ENCODE measurements at regions not wholly inside any gene's neighbourhood (a gene's known extent, or its start where the extent isn't known, plus 50 kb on each side); places are given as distances from the start of the nearest gene placed in this dataset.

DNA sequence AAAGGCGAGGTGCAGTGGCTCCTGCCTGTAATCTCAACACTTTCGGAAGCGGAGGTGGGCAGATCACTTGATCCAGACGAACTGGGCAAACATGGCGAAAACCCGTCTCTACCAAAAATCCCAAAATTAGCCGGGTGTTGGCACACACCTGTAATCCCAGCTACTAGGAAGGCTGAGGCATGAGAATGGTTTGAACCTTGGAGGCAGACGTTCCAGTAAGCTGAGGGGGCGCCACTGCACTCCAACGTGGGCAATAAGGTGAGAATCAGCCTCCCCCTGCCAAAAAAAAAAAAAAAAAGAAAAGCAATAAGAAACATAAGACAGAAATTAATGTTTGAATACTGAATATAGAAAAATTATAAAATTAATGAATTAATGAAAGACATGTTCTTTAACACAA lies 928.7 kb downstream of the LRFN5 start:
- CTCF ChIA-PET = interaction anchor here (0.6 kb wide), 1 partner anchor 357 kb away, joined by 21 read pairs; no protein-coding TSS in a partner anchor
- no peak for ATAC-seq
- peak overlapping the region; percentile 34 to 56 for H3K4me3 ChIP-seq (ENCODE audit: low read depth in 2 of 2, low read length in 2 of 2)

DNA sequence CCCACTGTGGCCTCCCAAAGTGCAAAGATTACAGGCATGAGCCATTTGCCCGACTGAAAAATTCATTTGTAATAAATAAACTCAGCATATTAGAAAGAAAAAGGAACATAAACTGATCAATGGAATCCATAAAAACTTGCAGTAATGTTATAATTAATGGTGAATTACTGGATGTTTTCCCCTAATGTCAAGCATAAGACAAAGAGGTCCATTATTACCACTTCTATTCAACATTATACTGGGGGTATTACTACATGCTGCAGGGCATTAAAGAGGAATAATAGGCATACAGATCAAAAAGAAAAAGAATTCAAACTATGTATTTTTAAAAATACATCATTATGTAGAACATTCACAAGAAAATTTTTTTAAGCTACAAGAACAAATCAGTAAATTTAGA lies 926.8 kb downstream of the LRFN5 start:
- CTCF ChIA-PET = no interaction called here
- intact Hi-C loops (cut with micrococcal nuclease; ENCODE audit: unreplicated experiment) = no loop called here
- DNase-seq (ENCODE audit: low read depth, low spot score) (no peak), ATAC-seq (no peak)
- Histone ChIP-seq H3K4me1 (ENCODE audit: control insufficient read depth, insufficient read depth, low read length) (no peaks in the 10 kb centered on the region), H3K27me3 (ENCODE audit: control insufficient read depth, insufficient read depth, low read length) (no peaks in the 10 kb centered on the region), H3K9me3 (ENCODE audit: control insufficient read depth, insufficient read depth, low read depth, low read length) (no peaks in the 10 kb centered on the region), H3K27ac (ENCODE audit: low read length) (no peak overlapping the region), H3K4me3 (ENCODE audit: low read depth in 2 of 2, low read length in 2 of 2) (no peak overlapping the region), H3K36me3 (ENCODE audit: control insufficient read depth, insufficient read depth, low read length) (no peaks in the 10 kb centered on the region)
- in situ Hi-C loops (cut with HindIII; ENCODE audit: low pct_unique_long_range_greater_than_20kb, low sequenced_read_pairs) = no loop called here
- POLR2A ChIA-PET = interaction anchor here (0.5 kb wide), 1 partner anchor 356 kb away, joined by 4 read pairs; no protein-coding TSS in a partner anchor
- TF ChIP-seq, protein P1, sequence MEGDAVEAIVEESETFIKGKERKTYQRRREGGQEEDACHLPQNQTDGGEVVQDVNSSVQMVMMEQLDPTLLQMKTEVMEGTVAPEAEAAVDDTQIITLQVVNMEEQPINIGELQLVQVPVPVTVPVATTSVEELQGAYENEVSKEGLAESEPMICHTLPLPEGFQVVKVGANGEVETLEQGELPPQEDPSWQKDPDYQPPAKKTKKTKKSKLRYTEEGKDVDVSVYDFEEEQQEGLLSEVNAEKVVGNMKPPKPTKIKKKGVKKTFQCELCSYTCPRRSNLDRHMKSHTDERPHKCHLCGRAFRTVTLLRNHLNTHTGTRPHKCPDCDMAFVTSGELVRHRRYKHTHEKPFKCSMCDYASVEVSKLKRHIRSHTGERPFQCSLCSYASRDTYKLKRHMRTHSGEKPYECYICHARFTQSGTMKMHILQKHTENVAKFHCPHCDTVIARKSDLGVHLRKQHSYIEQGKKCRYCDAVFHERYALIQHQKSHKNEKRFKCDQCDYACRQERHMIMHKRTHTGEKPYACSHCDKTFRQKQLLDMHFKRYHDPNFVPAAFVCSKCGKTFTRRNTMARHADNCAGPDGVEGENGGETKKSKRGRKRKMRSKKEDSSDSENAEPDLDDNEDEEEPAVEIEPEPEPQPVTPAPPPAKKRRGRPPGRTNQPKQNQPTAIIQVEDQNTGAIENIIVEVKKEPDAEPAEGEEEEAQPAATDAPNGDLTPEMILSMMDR (IDR thresholded peaks at IDR 0.05) = no peak
- BruUV-seq (replicated peaks) = no TSS peak

More for the DNA sequence above, 928.7 kb downstream of the LRFN5 start:
- POLR2A ChIA-PET = no interaction called here
- in situ Hi-C loops (cut with HindIII; ENCODE audit: low pct_unique_long_range_greater_than_20kb, low sequenced_read_pairs) = no loop called here
- no peak for DNase-seq (ENCODE audit: low read depth, low spot score)
- H3K36me3 ChIP-seq (ENCODE audit: control insufficient read depth, insufficient read depth, low read length) = no peaks in the 10 kb centered on the region
- no peaks in the 10 kb centered on the region for H3K27me3 ChIP-seq (ENCODE audit: control insufficient read depth, insufficient read depth, low read length)
- TF ChIP-seq, protein P2, sequence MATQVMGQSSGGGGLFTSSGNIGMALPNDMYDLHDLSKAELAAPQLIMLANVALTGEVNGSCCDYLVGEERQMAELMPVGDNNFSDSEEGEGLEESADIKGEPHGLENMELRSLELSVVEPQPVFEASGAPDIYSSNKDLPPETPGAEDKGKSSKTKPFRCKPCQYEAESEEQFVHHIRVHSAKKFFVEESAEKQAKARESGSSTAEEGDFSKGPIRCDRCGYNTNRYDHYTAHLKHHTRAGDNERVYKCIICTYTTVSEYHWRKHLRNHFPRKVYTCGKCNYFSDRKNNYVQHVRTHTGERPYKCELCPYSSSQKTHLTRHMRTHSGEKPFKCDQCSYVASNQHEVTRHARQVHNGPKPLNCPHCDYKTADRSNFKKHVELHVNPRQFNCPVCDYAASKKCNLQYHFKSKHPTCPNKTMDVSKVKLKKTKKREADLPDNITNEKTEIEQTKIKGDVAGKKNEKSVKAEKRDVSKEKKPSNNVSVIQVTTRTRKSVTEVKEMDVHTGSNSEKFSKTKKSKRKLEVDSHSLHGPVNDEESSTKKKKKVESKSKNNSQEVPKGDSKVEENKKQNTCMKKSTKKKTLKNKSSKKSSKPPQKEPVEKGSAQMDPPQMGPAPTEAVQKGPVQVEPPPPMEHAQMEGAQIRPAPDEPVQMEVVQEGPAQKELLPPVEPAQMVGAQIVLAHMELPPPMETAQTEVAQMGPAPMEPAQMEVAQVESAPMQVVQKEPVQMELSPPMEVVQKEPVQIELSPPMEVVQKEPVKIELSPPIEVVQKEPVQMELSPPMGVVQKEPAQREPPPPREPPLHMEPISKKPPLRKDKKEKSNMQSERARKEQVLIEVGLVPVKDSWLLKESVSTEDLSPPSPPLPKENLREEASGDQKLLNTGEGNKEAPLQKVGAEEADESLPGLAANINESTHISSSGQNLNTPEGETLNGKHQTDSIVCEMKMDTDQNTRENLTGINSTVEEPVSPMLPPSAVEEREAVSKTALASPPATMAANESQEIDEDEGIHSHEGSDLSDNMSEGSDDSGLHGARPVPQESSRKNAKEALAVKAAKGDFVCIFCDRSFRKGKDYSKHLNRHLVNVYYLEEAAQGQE (IDR thresholded peaks at IDR 0.05; ENCODE audit: insufficient read depth in 1 of 2, low read depth in 2 of 2, low read length in 1 of 2) = no peak
- TF ChIP-seq, protein P1 (IDR thresholded peaks at IDR 0.05) = peak; percentile 44
- peak overlapping the region; percentile 70; the same call in 1 of the 2 replicates for H3K27ac ChIP-seq (ENCODE audit: low read length)
- BruUV-seq (replicated peaks) = no TSS peak
- intact Hi-C loops (cut with micrococcal nuclease; ENCODE audit: unreplicated experiment) = no loop called here
- H3K4me1 ChIP-seq (ENCODE audit: control insufficient read depth, insufficient read depth, low read length) = no peaks in the 10 kb centered on the region
- H3K9me3 ChIP-seq (ENCODE audit: control insufficient read depth, insufficient read depth, low read depth, low read length) = no peaks in the 10 kb centered on the region

DNA sequence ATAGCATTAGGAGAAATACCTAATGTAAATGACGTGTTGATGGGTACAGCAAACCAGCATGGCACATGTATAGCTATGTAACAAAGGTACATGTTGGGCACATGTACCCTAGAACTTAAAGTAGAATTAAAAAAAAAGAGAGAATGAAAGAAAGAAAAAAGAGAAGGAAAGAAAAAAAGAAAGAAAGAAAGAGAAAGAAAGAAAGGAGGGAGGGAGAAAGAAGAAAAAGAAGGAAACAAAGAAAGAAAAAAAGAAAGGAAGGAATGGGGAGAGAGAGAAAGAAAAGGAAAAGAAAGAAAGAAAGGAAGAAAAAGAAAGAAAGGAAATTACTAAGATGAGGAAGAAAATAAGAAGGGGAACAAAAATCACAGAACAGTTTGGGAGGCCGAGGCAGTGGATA lies 925.5 kb downstream of the LRFN5 start:
- DNase-seq (ENCODE audit: low read depth, low spot score) (no peak), ATAC-seq (no peak)
- H3K4me1 ChIP-seq (ENCODE audit: control insufficient read depth, insufficient read depth, low read length) = no peaks in the 10 kb centered on the region
- ChIA-PET CTCF (no interaction called here), POLR2A (no interaction called here)
- intact Hi-C loops (cut with micrococcal nuclease; ENCODE audit: unreplicated experiment) = no loop called here
- H3K4me3 ChIP-seq (ENCODE audit: low read depth in 2 of 2, low read length in 2 of 2) = no peak overlapping the region
- no peak overlapping the region for H3K27ac ChIP-seq (ENCODE audit: low read length)
- TF ChIP-seq TCF7L2 (IDR thresholded peaks at IDR 0.05; ENCODE audit: low read depth, low read length) = no peak
- TF ChIP-seq, protein P1 (IDR thresholded peaks at IDR 0.05) = no peak
- TF ChIP-seq POLR2AphosphoS5 (IDR thresholded peaks at IDR 0.05; ENCODE audit: low read depth, low read length) = no peak
- no peak for TF ChIP-seq SIN3A (IDR thresholded peaks at IDR 0.05; ENCODE audit: borderline replicate concordance, insufficient read depth, low read depth, low read length)
- TF ChIP-seq, protein P2 (IDR thresholded peaks at IDR 0.05; ENCODE audit: insufficient read depth in 1 of 2, low read depth in 2 of 2, low read length in 1 of 2) = no peak
- H3K9me3 ChIP-seq (ENCODE audit: control insufficient read depth, insufficient read depth, low read depth, low read length) = no peaks in the 10 kb centered on the region
- no peaks in the 10 kb centered on the region for H3K36me3 ChIP-seq (ENCODE audit: control insufficient read depth, insufficient read depth, low read length)
- no TSS peak for BruUV-seq (replicated peaks)
- H3K27me3 ChIP-seq (ENCODE audit: control insufficient read depth, insufficient read depth, low read length) = no peaks in the 10 kb centered on the region
- in situ Hi-C loops (cut with HindIII; ENCODE audit: low pct_unique_long_range_greater_than_20kb, low sequenced_read_pairs) = no loop called here

All from Panc1 (cell line).